Muscle of arm (tissue), 1 donor: ENCODE measurements at regions not wholly inside any gene's neighbourhood (a gene's known extent, or its start where the extent isn't known, plus 50 kb on each side); places are given as distances from the start of the nearest gene placed in this dataset.
A peak's percentile ranks its signal among the peaks of the same experiment; 100 is the strongest.
"Not testable (repeated sequence)": the region's sequence is repeated elsewhere in the genome, so short reads cannot be mapped to it uniquely, and the experiment has no call there.

Experiments
- DNase-seq: peaks from one replicate; pipeline ENCODE4 v3.0.0-alpha.2; 2013

GRCh38 chr3:163812006-163812405, 1266.3 kb downstream of the SI start:
- no peak for DNase-seq

- DNase-seq = no peak
Observed at GRCh38 chr3:163809540-163809993, 1268.7 kb downstream of the SI start.

- no peak for DNase-seq
Observed at GRCh38 chr3:163786416-163786815, 1291.9 kb downstream of the SI start.

- DNase-seq = no peak
Observed at GRCh38 chr3:163785693-163786092, 1292.6 kb downstream of the SI start.

GRCh38 chr3:163779396-163780344, 1298.6 kb downstream of the SI start:
- DNase-seq = no peak

GRCh38 chr3:163776743-163777142, 1301.6 kb downstream of the SI start:
- no peak for DNase-seq

GRCh38 chr3:163773136-163773535, 1305.2 kb downstream of the SI start:
- no peak for DNase-seq

GRCh38 chr3:163768048-163768447, 1310.2 kb downstream of the SI start:
- no peak for DNase-seq

- DNase-seq = peak; percentile 13
Observed at GRCh38 chr3:163766112-163766511, 1312.2 kb downstream of the SI start.

- DNase-seq = no peak
Observed at GRCh38 chr3:163753033-163753432, 1325.3 kb downstream of the SI start.

GRCh38 chr3:163745204-163745603, 1333.1 kb downstream of the SI start:
- DNase-seq = no peak

- no peak for DNase-seq
Observed at GRCh38 chr3:163735394-163735793, 1342.9 kb downstream of the SI start.

- DNase-seq = no peak
Observed at GRCh38 chr3:163730684-163731083, 1347.6 kb downstream of the SI start.

GRCh38 chr3:163726125-163726524, 1352.2 kb downstream of the SI start:
- DNase-seq = no peak

- no peak for DNase-seq
Observed at GRCh38 chr3:163722405-163722804, 1355.9 kb downstream of the SI start.

- no peak for DNase-seq
Observed at GRCh38 chr3:163721596-163721995, 1356.7 kb downstream of the SI start.

- DNase-seq = no peak
Observed at GRCh38 chr3:163717377-163717776, 1360.9 kb downstream of the SI start.

- no peak for DNase-seq
Observed at GRCh38 chr3:163708428-163708827, 1369.9 kb downstream of the SI start.

- DNase-seq = no peak
Observed at GRCh38 chr3:163707659-163708058, 1370.6 kb downstream of the SI start.

- DNase-seq = not testable (repeated sequence)
Observed at GRCh38 chr3:163698221-163698620, 1380.1 kb downstream of the SI start.

- no peak for DNase-seq
Observed at GRCh38 chr3:163692494-163692893, 1385.8 kb downstream of the SI start.

- no peak for DNase-seq
Observed at GRCh38 chr3:163684651-163685050, 1393.6 kb downstream of the SI start.

GRCh38 chr3:163672954-163673353, 1405.3 kb downstream of the SI start:
- DNase-seq = no peak

- no peak for DNase-seq
Observed at GRCh38 chr3:163671201-163671600, 1407.1 kb downstream of the SI start.
